PC-9 (cell line): ENCODE measurements at regions not wholly inside any gene's neighbourhood (a gene's known extent, or its start where the extent isn't known, plus 50 kb on each side); places are given as distances from the start of the nearest gene placed in this dataset.
A peak's percentile ranks its signal among the peaks of the same experiment; 100 is the strongest.

Source experiments
- BruUV-seq: library from RNA; stranded (reverse); fragments of 400-500 nt; replicated peaks from 2 replicates; lab custom pipeline; 2021; lab: Mats Ljungman, UMichigan
- CTCF ChIA-PET: fragments of 300-600 bp; sonication (Branson Sonifier 250); formaldehyde crosslinking; loops from one replicate; lab custom pipeline; 2022; ENCODE audit warnings: antibody characterized with exemption; lab: Charles Lee
- POLR2A ChIA-PET: fragments of 300-600 bp; sonication (Branson Sonifier 250); formaldehyde crosslinking; loops from one replicate; lab custom pipeline; 2022; ENCODE audit warnings: antibody characterized with exemption; ENCODE audit not compliant: unreplicated experiment; lab: Charles Lee
- DNase-seq, 2 experiments: peaks; one replicate each; pipeline versions ENCODE4 v3.0.0 to v3.0.0-alpha.2; 2015 to 2022; ENCODE audit warnings: mixed read lengths in 1 of 2
- H2AFZ ChIP-seq: fragments of 200-600 bp; sonication (generic); 2 replicates; pipeline ENCODE4 v1.8.1; 2017; ENCODE audit warnings: antibody characterized with exemption
- H3F3A ChIP-seq: fragments of 200-600 bp; sonication (generic); 2 replicates; pipeline ENCODE4 v1.8.1; 2017; ENCODE audit warnings: antibody characterized with exemption, mild to moderate bottlenecking, low read depth; ENCODE audit not compliant: insufficient read depth
- H3K27ac ChIP-seq: fragments of 200-600 bp; sonication (generic); 2 replicates; pipeline ENCODE4 v1.6.1; 2016; ENCODE audit warnings: mixed run types
- H3K27me3 ChIP-seq: fragments of 200-600 bp; sonication (generic); 2 replicates; pipeline ENCODE4 v1.6.1; 2016; ENCODE audit warnings: low read depth, mixed run types; ENCODE audit not compliant: insufficient read depth
- H3K36me3 ChIP-seq: fragments of 200-600 bp; sonication (generic); 2 replicates; pipeline ENCODE4 v1.6.1; 2016; ENCODE audit warnings: low read depth, mixed run types
- H3K4me1 ChIP-seq: fragments of 200-600 bp; sonication (generic); replicated peaks from 2 replicates; pipeline ENCODE4 v1.6.1; 2016; ENCODE audit warnings: mixed run types; ENCODE audit not compliant: insufficient read depth
- H3K4me2 ChIP-seq: fragments of 200-600 bp; sonication (generic); 2 replicates; pipeline ENCODE4 v1.6.1; 2017; ENCODE audit warnings: mixed run types
- H3K4me3 ChIP-seq: fragments of 200-600 bp; sonication (generic); 2 replicates; pipeline ENCODE4 v1.6.1; 2016; ENCODE audit warnings: mixed run types
- H3K79me2 ChIP-seq: fragments of 200-600 bp; sonication (generic); 2 replicates; pipeline ENCODE4 v1.6.1; 2017; ENCODE audit warnings: low read depth, mixed run types
- H3K9me2 ChIP-seq: fragments of 200-600 bp; sonication (generic); 2 replicates; pipeline ENCODE4 v1.8.1; 2017; ENCODE audit warnings: mild to moderate bottlenecking; ENCODE audit not compliant: insufficient read depth
- H3K9me3 ChIP-seq: fragments of 200-600 bp; sonication (generic); 2 replicates; pipeline ENCODE4 v1.8.1; 2016; ENCODE audit warnings: low read depth; ENCODE audit not compliant: insufficient read depth
- H4K20me1 ChIP-seq: fragments of 200-600 bp; sonication (generic); 2 replicates; pipeline ENCODE4 v1.8.1; 2017; ENCODE audit not compliant: insufficient read depth
- CTCF ChIP-seq: fragments of 200-600 bp; sonication (generic); conservative IDR thresholded peaks from 2 replicates; pipeline ENCODE4 v1.6.1; 2017; ENCODE audit warnings: mixed run types, antibody characterized with exemption, mild to moderate bottlenecking, moderate library complexity
- EZH2 ChIP-seq: fragments of 200-600 bp; sonication (generic); IDR thresholded peaks from 2 replicates; pipeline ENCODE4 v1.8.0; 2017; ENCODE audit warnings: antibody characterized with exemption, low read depth
- intact Hi-C: fragments of 100-400 bp; cut with micrococcal nuclease; formaldehyde crosslinking; loops from one replicate; pipeline ENCODE4 v1.10.0; 2022; ENCODE audit not compliant: unreplicated experiment

GRCh38 chr12:102781117-102781516, 135.9 kb downstream of the PAH start:
- no peak overlapping the region for H3K4me3 ChIP-seq
- no peak overlapping the region for H3K4me2 ChIP-seq
- no peak overlapping the region for H3K27ac ChIP-seq
- H3K27me3 ChIP-seq, result no peaks in the 10 kb centered on the region
- H3F3A ChIP-seq, result no peaks in the 10 kb centered on the region
- no peaks in the 10 kb centered on the region for H3K9me2 ChIP-seq
- no peaks in the 10 kb centered on the region for H3K79me2 ChIP-seq
- POLR2A ChIA-PET, result no interaction called here
- H3K4me1 ChIP-seq, result no peaks in the 10 kb centered on the region
- no peak for DNase-seq
- CTCF ChIA-PET, result no interaction called here
- H3K9me3 ChIP-seq, result no peaks in the 10 kb centered on the region
- H4K20me1 ChIP-seq, result no peaks in the 10 kb centered on the region
- no TSS peak for BruUV-seq
- intact Hi-C loops, result no loop called here
- no peak overlapping the region for H2AFZ ChIP-seq
- no peak for TF ChIP-seq EZH2
- no peak for TF ChIP-seq CTCF
- no peaks in the 10 kb centered on the region for H3K36me3 ChIP-seq

GRCh38 chr12:102776041-102776440, 141.0 kb downstream of the PAH start:
- intact Hi-C loops, result no loop called here
- no peaks in the 10 kb centered on the region for H3K9me2 ChIP-seq
- H3K36me3 ChIP-seq, result no peaks in the 10 kb centered on the region
- H2AFZ ChIP-seq, result no peak overlapping the region
- no peaks in the 10 kb centered on the region for H3K4me1 ChIP-seq
- no peaks in the 10 kb centered on the region for H3K9me3 ChIP-seq
- POLR2A ChIA-PET, result no interaction called here
- DNase-seq, result no peak
- no TSS peak for BruUV-seq
- H3K4me2 ChIP-seq, result no peak overlapping the region
- TF ChIP-seq EZH2, result no peak
- TF ChIP-seq CTCF, result no peak
- no peak overlapping the region for H3K27ac ChIP-seq
- H3K79me2 ChIP-seq, result no peaks in the 10 kb centered on the region
- no peak overlapping the region for H3K4me3 ChIP-seq
- H4K20me1 ChIP-seq, result no peaks in the 10 kb centered on the region
- H3K27me3 ChIP-seq, result no peaks in the 10 kb centered on the region
- CTCF ChIA-PET, result no interaction called here
- no peaks in the 10 kb centered on the region for H3F3A ChIP-seq

- no TSS peak for BruUV-seq
- TF ChIP-seq EZH2 (no peak), CTCF (peak; percentile 78)
- H3K27me3 ChIP-seq, result no peaks in the 10 kb centered on the region
- intact Hi-C loops, result loop anchor here (1.0 to 5.0 kb wide), 4 partner anchors 599 to 997 kb away; no protein-coding TSS in a partner anchor
- H3K9me3 ChIP-seq, result no peaks in the 10 kb centered on the region
- H2AFZ ChIP-seq, result no peak overlapping the region
- no peaks in the 10 kb centered on the region for H3K9me2 ChIP-seq
- H3K4me1 ChIP-seq, result no peaks in the 10 kb centered on the region
- no peaks in the 10 kb centered on the region for H3K36me3 ChIP-seq
- ChIA-PET CTCF (no interaction called here), POLR2A (no interaction called here)
- H3K27ac ChIP-seq, result no peak overlapping the region
- no peak overlapping the region for H3K4me3 ChIP-seq
- no peaks in the 10 kb centered on the region for H3F3A ChIP-seq
- no peaks in the 10 kb centered on the region for H3K79me2 ChIP-seq
- DNase-seq, result peak; percentile 47 to 48
- no peaks in the 10 kb centered on the region for H4K20me1 ChIP-seq
- no peak overlapping the region for H3K4me2 ChIP-seq
Measured at GRCh38 chr12:102769323-102769916, 147.6 kb downstream of the PAH start.
